ENCODE measurements at regions not wholly inside any gene's neighbourhood (a gene's known extent, or its start where the extent isn't known, plus 50 kb on each side); places are given as distances from the start of the nearest gene placed in this dataset.

- TF ChIP-seq JUN (IDR thresholded peaks at IDR 0.05; ENCODE audit: low read depth, low read length) (no peak), RAD21 (IDR thresholded peaks at IDR 0.05 in 1 of 2, conservative IDR thresholded peaks at IDR 0.05 in 1 of 2; ENCODE audit: low read depth in 2 of 2, low read length in 2 of 2) (no peak), POLR2A (IDR thresholded peaks at IDR 0.05; ENCODE audit: control extremely low read depth in 1 of 2, low read depth in 2 of 2, low read length in 2 of 2) (no peak), TAF1 (IDR thresholded peaks at IDR 0.05; ENCODE audit: low read depth, low read length) (no peak), SP4 (IDR thresholded peaks at IDR 0.05; ENCODE audit: low read length) (no peak), BCL11A (IDR thresholded peaks at IDR 0.05; ENCODE audit: low read depth in 2 of 2, low read length in 2 of 2) (no peak), JUND (IDR thresholded peaks at IDR 0.05; ENCODE audit: low read length) (no peak), SP1 (IDR thresholded peaks at IDR 0.05; ENCODE audit: low read depth, low read length) (no peak), USF2 (IDR thresholded peaks at IDR 0.05; ENCODE audit: low read length) (no peak)
- TF ChIP-seq, protein P1, sequence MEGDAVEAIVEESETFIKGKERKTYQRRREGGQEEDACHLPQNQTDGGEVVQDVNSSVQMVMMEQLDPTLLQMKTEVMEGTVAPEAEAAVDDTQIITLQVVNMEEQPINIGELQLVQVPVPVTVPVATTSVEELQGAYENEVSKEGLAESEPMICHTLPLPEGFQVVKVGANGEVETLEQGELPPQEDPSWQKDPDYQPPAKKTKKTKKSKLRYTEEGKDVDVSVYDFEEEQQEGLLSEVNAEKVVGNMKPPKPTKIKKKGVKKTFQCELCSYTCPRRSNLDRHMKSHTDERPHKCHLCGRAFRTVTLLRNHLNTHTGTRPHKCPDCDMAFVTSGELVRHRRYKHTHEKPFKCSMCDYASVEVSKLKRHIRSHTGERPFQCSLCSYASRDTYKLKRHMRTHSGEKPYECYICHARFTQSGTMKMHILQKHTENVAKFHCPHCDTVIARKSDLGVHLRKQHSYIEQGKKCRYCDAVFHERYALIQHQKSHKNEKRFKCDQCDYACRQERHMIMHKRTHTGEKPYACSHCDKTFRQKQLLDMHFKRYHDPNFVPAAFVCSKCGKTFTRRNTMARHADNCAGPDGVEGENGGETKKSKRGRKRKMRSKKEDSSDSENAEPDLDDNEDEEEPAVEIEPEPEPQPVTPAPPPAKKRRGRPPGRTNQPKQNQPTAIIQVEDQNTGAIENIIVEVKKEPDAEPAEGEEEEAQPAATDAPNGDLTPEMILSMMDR (IDR thresholded peaks at IDR 0.05; ENCODE audit: control extremely low read depth in 1 of 3, insufficient read depth in 1 of 3, low read depth in 1 of 3, low read length in 3 of 3): no peak
- TF ChIP-seq, protein P2, sequence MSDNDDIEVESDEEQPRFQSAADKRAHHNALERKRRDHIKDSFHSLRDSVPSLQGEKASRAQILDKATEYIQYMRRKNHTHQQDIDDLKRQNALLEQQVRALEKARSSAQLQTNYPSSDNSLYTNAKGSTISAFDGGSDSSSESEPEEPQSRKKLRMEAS (IDR thresholded peaks at IDR 0.05): no peak
These were observed 363.1 kb upstream of the OR4E1 start for GRCh38 chr14:22036541-22037239.
